ENCODE measurements at regions not wholly inside any gene's neighbourhood (a gene's known extent, or its start where the extent isn't known, plus 50 kb on each side); places are given as distances from the start of the nearest gene placed in this dataset.
"Not testable (repeated sequence)": the region's sequence is repeated elsewhere in the genome, so short reads cannot be mapped to it uniquely, and the experiment has no call there.

GRCh38 chr18:70578480-70578879 lies 289.6 kb downstream of the SOCS6 start:
- peak; percentile 19 for DNase-seq (ENCODE audit: low spot score)

- DNase-seq (ENCODE audit: low spot score), result no peak
Observed at GRCh38 chr18:70577023-70577420, 288.2 kb downstream of the SOCS6 start.

- DNase-seq (ENCODE audit: low spot score), result no peak
Observed at GRCh38 chr18:70576276-70577022, 287.6 kb downstream of the SOCS6 start.

GRCh38 chr18:70574951-70575350 lies 286.1 kb downstream of the SOCS6 start:
- not testable (repeated sequence) for DNase-seq (ENCODE audit: low spot score)

- not testable (repeated sequence) for DNase-seq (ENCODE audit: low spot score)
Observed at GRCh38 chr18:70569647-70570046, 280.8 kb downstream of the SOCS6 start.

GRCh38 chr18:70559446-70559845 lies 270.6 kb downstream of the SOCS6 start:
- DNase-seq (ENCODE audit: low spot score), result peak; percentile 94

- no peak for DNase-seq (ENCODE audit: low spot score)
Observed at GRCh38 chr18:70558371-70558770, 269.5 kb downstream of the SOCS6 start.

- no peak for DNase-seq (ENCODE audit: low spot score)
Observed at GRCh38 chr18:70554854-70555445, 266.1 kb downstream of the SOCS6 start.

- DNase-seq (ENCODE audit: low spot score), result peak; percentile 96
Observed at GRCh38 chr18:70553936-70554260, 265.1 kb downstream of the SOCS6 start.

GRCh38 chr18:70553245-70553935 lies 264.5 kb downstream of the SOCS6 start:
- DNase-seq (ENCODE audit: low spot score), result peak; percentile 87

GRCh38 chr18:70536370-70537062 lies 247.7 kb downstream of the SOCS6 start:
- no peak for DNase-seq (ENCODE audit: low spot score)

GRCh38 chr18:70535041-70535440 lies 246.2 kb downstream of the SOCS6 start:
- no peak for DNase-seq (ENCODE audit: low spot score)

GRCh38 chr18:70525322-70525721 lies 236.5 kb downstream of the SOCS6 start:
- DNase-seq (ENCODE audit: low spot score), result not testable (repeated sequence)

- DNase-seq (ENCODE audit: low spot score), result peak; percentile 17
Observed at GRCh38 chr18:70523792-70524182, 234.9 kb downstream of the SOCS6 start.

GRCh38 chr18:70523035-70523791 lies 234.4 kb downstream of the SOCS6 start:
- DNase-seq (ENCODE audit: low spot score), result no peak

- peak; percentile 27 for DNase-seq (ENCODE audit: low spot score)
Observed at GRCh38 chr18:70522183-70522680, 233.4 kb downstream of the SOCS6 start.

- DNase-seq (ENCODE audit: low spot score), result no peak
Observed at GRCh38 chr18:70520867-70521266, 232.0 kb downstream of the SOCS6 start.

GRCh38 chr18:70513502-70514171 lies 224.8 kb downstream of the SOCS6 start:
- DNase-seq (ENCODE audit: low spot score), result no peak

- no peak for DNase-seq (ENCODE audit: low spot score)
Observed at GRCh38 chr18:70507970-70508369, 219.1 kb downstream of the SOCS6 start.

- no peak for DNase-seq (ENCODE audit: low spot score)
Observed at GRCh38 chr18:70506511-70506910, 217.7 kb downstream of the SOCS6 start.

- no peak for DNase-seq (ENCODE audit: low spot score)
Observed at GRCh38 chr18:70503060-70503459, 214.2 kb downstream of the SOCS6 start.
